ENCODE measurements at regions not wholly inside any gene's neighbourhood (a gene's known extent, or its start where the extent isn't known, plus 50 kb on each side); places are given as distances from the start of the nearest gene placed in this dataset.

- ChIA-PET CTCF (no interaction called here), POLR2A (no interaction called here)
- Mint-ChIP-seq H3K27ac (ENCODE audit: low read depth, unreplicated experiment) (no peak overlapping the region), H3K4me3 (ENCODE audit: unreplicated experiment) (no peak overlapping the region), H3K9me3 (ENCODE audit: unreplicated experiment) (no peaks in the 10 kb centered on the region), H3K4me1 (ENCODE audit: insufficient read depth, unreplicated experiment) (no peaks in the 10 kb centered on the region), H3K36me3 (ENCODE audit: insufficient read depth, unreplicated experiment) (no peaks in the 10 kb centered on the region), H3K27me3 (ENCODE audit: insufficient read depth, unreplicated experiment) (peaks cover 80% of the 10 kb centered on the region)
- intact Hi-C loops (cut with micrococcal nuclease) = no loop called here
- no peak for TF ChIP-seq CTCF (IDR thresholded peaks at IDR 0.05; ENCODE audit: unreplicated experiment)
- no TSS peak for BruUV-seq (replicated peaks)
- DNase-seq (ENCODE audit: unreplicated experiment) = no peak
Measured at GRCh38 chr11:81825346-81825745, 908.3 kb downstream of the FAM181B start.

- ChIA-PET CTCF (interaction anchor here (0.7 kb wide), 1 partner anchor 330 kb away, joined by 3 read pairs; no protein-coding TSS in a partner anchor), POLR2A (no interaction called here)
- DNase-seq (ENCODE audit: unreplicated experiment) = no peak
- Mint-ChIP-seq H3K27ac (ENCODE audit: low read depth, unreplicated experiment) (no peak overlapping the region), H3K4me3 (ENCODE audit: unreplicated experiment) (no peak overlapping the region), H3K27me3 (ENCODE audit: insufficient read depth, unreplicated experiment) (peaks cover 69% of the 10 kb centered on the region), H3K4me1 (ENCODE audit: insufficient read depth, unreplicated experiment) (no peaks in the 10 kb centered on the region), H3K36me3 (ENCODE audit: insufficient read depth, unreplicated experiment) (no peaks in the 10 kb centered on the region), H3K9me3 (ENCODE audit: unreplicated experiment) (no peaks in the 10 kb centered on the region)
- intact Hi-C loops (cut with micrococcal nuclease) = no loop called here
- no peak for TF ChIP-seq CTCF (IDR thresholded peaks at IDR 0.05; ENCODE audit: unreplicated experiment)
- BruUV-seq (replicated peaks) = no TSS peak
Measured at GRCh38 chr11:81819462-81819861, 914.2 kb downstream of the FAM181B start.

- ChIA-PET POLR2A (no interaction called here), CTCF (interaction anchor here (0.7 kb wide), 1 partner anchor 8 kb away, joined by 3 read pairs; no protein-coding TSS in a partner anchor)
- Mint-ChIP-seq H3K36me3 (ENCODE audit: insufficient read depth, unreplicated experiment) (no peaks in the 10 kb centered on the region), H3K4me3 (ENCODE audit: unreplicated experiment) (no peak overlapping the region), H3K9me3 (ENCODE audit: unreplicated experiment) (no peaks in the 10 kb centered on the region), H3K27me3 (ENCODE audit: insufficient read depth, unreplicated experiment) (peaks cover 21% of the 10 kb centered on the region), H3K4me1 (ENCODE audit: insufficient read depth, unreplicated experiment) (no peaks in the 10 kb centered on the region), H3K27ac (ENCODE audit: low read depth, unreplicated experiment) (no peak overlapping the region)
- DNase-seq (ENCODE audit: unreplicated experiment) = no peak
- BruUV-seq (replicated peaks) = no TSS peak
- intact Hi-C loops (cut with micrococcal nuclease) = no loop called here
- TF ChIP-seq CTCF (IDR thresholded peaks at IDR 0.05; ENCODE audit: unreplicated experiment) = no peak
Measured at GRCh38 chr11:81804858-81805257, 928.8 kb downstream of the FAM181B start.

GRCh38 chr11:81802591-81802990 is 931.1 kb downstream of the FAM181B start:
- TF ChIP-seq CTCF (IDR thresholded peaks at IDR 0.05; ENCODE audit: unreplicated experiment) = no peak
- no peaks in the 10 kb centered on the region for H3K4me1 Mint-ChIP-seq (ENCODE audit: insufficient read depth, unreplicated experiment)
- H3K9me3 Mint-ChIP-seq (ENCODE audit: unreplicated experiment) = no peaks in the 10 kb centered on the region
- no peak for DNase-seq (ENCODE audit: unreplicated experiment)
- no peak overlapping the region for H3K27ac Mint-ChIP-seq (ENCODE audit: low read depth, unreplicated experiment)
- peaks cover 5% of the 10 kb centered on the region for H3K36me3 Mint-ChIP-seq (ENCODE audit: insufficient read depth, unreplicated experiment)
- no TSS peak for BruUV-seq (replicated peaks)
- ChIA-PET POLR2A (no interaction called here), CTCF (interaction anchor here (0.5 kb wide), 1 partner anchor 158 kb away, joined by 5 read pairs; no protein-coding TSS in a partner anchor)
- H3K4me3 Mint-ChIP-seq (ENCODE audit: unreplicated experiment) = no peak overlapping the region
- H3K27me3 Mint-ChIP-seq (ENCODE audit: insufficient read depth, unreplicated experiment) = peaks cover 44% of the 10 kb centered on the region
- intact Hi-C loops (cut with micrococcal nuclease) = no loop called here

Measured in MCF 10A (cell line).